ENCODE measurements at regions not wholly inside any gene's neighbourhood (a gene's known extent, or its start where the extent isn't known, plus 50 kb on each side); places are given as distances from the start of the nearest gene placed in this dataset.

DNA sequence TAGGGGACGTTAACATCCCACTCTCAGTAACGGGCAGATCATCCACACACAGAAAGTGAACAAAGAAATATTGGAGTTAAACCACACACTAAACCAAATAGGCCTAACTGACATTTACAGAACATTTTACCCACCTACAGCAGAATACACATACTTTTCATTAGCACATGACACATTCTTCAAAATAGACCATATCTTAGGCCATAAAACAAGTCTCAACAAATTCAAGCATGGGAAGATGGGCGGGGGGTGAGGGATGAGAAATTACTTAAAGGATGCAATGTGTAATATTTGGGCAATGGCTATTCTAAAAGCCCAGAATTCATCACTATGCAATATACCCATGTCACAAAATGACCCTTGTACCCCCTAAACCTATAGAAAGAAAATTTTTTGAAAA lies 226.2 kb downstream of the ATPSCKMT start:
- Histone ChIP-seq H3K4me2 (ENCODE audit: unreplicated experiment) (no peak overlapping the region), H3K36me3 (ENCODE audit: low read depth) (no peaks in the 10 kb centered on the region), H3F3A (ENCODE audit: insufficient read depth) (no peaks in the 10 kb centered on the region), H3K27me3 (replicated peaks; ENCODE audit: insufficient read depth) (no peaks in the 10 kb centered on the region), H3K9me3 (ENCODE audit: low read depth) (no peaks in the 10 kb centered on the region), H3K27ac (no peak overlapping the region), H3K9ac (no peak overlapping the region), H4K20me1 (ENCODE audit: insufficient read depth) (no peaks in the 10 kb centered on the region), H3K79me2 (ENCODE audit: insufficient read depth) (no peaks in the 10 kb centered on the region), H3K9me2 (ENCODE audit: insufficient read depth) (no peaks in the 10 kb centered on the region), H3K4me3 (no peak overlapping the region), H3K4me1 (ENCODE audit: insufficient read depth) (peaks cover 10% of the 10 kb centered on the region), H2AFZ (no peak overlapping the region)
- 75 to 80% methylated on average over 3 of the region's 3 CpGs for WGBS, 2 experiments (ENCODE audit: low coverage in 1 of 2, low lambda C conversion rate in 2 of 2, missing lambda C conversion rate in 2 of 2)
- in situ Hi-C loops (cut with MboI) = no loop called here
- no peak for TF ChIP-seq EZH2 (IDR thresholded peaks at IDR 0.05; ENCODE audit: insufficient read depth, poor library complexity, severe bottlenecking)
- no peak for TF ChIP-seq EZH2phosphoT487 (IDR thresholded peaks at IDR 0.05; ENCODE audit: insufficient read depth, low read depth)
- DNase-seq = no peak

DNA sequence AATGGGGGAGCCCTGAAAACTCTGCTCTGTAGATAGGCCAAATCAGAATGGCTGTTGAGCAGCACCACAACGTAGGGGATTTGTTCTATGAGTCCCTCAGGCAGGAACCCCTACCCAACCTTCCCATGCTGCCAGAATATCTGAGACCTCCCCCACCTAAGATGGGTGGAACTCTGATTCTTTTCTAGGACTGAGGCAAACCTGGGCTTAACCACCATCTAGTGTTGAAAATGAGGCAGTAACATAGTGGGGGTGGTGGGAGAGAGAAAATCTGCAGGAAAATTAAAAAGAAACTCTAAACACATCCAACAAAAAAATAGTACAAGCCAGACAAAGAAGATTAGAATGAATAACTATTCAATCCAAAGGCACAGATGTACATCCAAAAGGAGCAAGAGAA lies 228.4 kb downstream of the ATPSCKMT start:
- Histone ChIP-seq H3K79me2 (ENCODE audit: insufficient read depth) (no peaks in the 10 kb centered on the region), H3F3A (ENCODE audit: insufficient read depth) (no peaks in the 10 kb centered on the region), H3K36me3 (ENCODE audit: low read depth) (no peaks in the 10 kb centered on the region), H3K27me3 (replicated peaks; ENCODE audit: insufficient read depth) (no peaks in the 10 kb centered on the region), H3K9ac (no peak overlapping the region), H3K27ac (no peak overlapping the region), H3K9me3 (ENCODE audit: low read depth) (no peaks in the 10 kb centered on the region), H2AFZ (no peak overlapping the region), H3K4me1 (ENCODE audit: insufficient read depth) (peaks cover 15% of the 10 kb centered on the region), H3K9me2 (ENCODE audit: insufficient read depth) (no peaks in the 10 kb centered on the region), H4K20me1 (ENCODE audit: insufficient read depth) (no peaks in the 10 kb centered on the region), H3K4me2 (ENCODE audit: unreplicated experiment) (no peak overlapping the region), H3K4me3 (no peak overlapping the region)
- in situ Hi-C loops (cut with MboI) = no loop called here
- TF ChIP-seq EZH2phosphoT487 (IDR thresholded peaks at IDR 0.05; ENCODE audit: insufficient read depth, low read depth) = no peak
- no peak for TF ChIP-seq EZH2 (IDR thresholded peaks at IDR 0.05; ENCODE audit: insufficient read depth, poor library complexity, severe bottlenecking)
- 44 to 53% methylated on average over 1 of the region's 1 CpG for WGBS, 2 experiments (ENCODE audit: low coverage in 1 of 2, low lambda C conversion rate in 2 of 2, missing lambda C conversion rate in 2 of 2)
- DNase-seq = no peak

DNA sequence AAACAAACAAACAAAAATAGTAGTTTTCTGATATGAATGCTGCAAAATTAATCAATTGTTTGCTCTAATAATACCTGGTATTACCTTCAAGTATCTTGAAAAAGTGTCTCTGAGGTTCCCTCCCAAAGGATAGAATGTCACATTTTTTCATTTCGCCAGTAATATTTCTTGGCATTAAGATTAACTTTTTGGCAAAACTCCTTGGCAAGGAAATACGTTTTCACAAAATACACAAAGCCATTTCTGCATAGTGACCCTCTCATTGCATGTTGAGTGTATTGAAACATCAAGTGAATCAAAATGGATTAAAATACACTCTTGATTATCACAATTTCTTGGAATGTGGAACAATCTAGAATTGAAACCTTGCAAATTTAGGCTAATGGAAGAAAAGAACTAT lies 230.5 kb downstream of the ATPSCKMT start:
- Histone ChIP-seq H3K9me3 (ENCODE audit: low read depth) (no peaks in the 10 kb centered on the region), H3K9ac (no peak overlapping the region), H3K79me2 (ENCODE audit: insufficient read depth) (no peaks in the 10 kb centered on the region), H3K27me3 (replicated peaks; ENCODE audit: insufficient read depth) (no peaks in the 10 kb centered on the region), H3K4me2 (ENCODE audit: unreplicated experiment) (no peak overlapping the region), H3K27ac (peak overlapping the region; percentile 63), H3K4me1 (ENCODE audit: insufficient read depth) (peaks cover 15% of the 10 kb centered on the region), H3K36me3 (ENCODE audit: low read depth) (no peaks in the 10 kb centered on the region), H4K20me1 (ENCODE audit: insufficient read depth) (no peaks in the 10 kb centered on the region), H3F3A (ENCODE audit: insufficient read depth) (no peaks in the 10 kb centered on the region), H3K4me3 (no peak overlapping the region), H3K9me2 (ENCODE audit: insufficient read depth) (no peaks in the 10 kb centered on the region), H2AFZ (no peak overlapping the region)
- TF ChIP-seq EZH2phosphoT487 (IDR thresholded peaks at IDR 0.05; ENCODE audit: insufficient read depth, low read depth) (no peak), EZH2 (IDR thresholded peaks at IDR 0.05; ENCODE audit: insufficient read depth, poor library complexity, severe bottlenecking) (no peak)
- in situ Hi-C loops (cut with MboI) = no loop called here
- DNase-seq = no peak
- WGBS, 2 experiments (ENCODE audit: low coverage in 1 of 2, low lambda C conversion rate in 2 of 2, missing lambda C conversion rate in 2 of 2) = 13 to 18% methylated on average over 2 of the region's 2 CpGs

DNA sequence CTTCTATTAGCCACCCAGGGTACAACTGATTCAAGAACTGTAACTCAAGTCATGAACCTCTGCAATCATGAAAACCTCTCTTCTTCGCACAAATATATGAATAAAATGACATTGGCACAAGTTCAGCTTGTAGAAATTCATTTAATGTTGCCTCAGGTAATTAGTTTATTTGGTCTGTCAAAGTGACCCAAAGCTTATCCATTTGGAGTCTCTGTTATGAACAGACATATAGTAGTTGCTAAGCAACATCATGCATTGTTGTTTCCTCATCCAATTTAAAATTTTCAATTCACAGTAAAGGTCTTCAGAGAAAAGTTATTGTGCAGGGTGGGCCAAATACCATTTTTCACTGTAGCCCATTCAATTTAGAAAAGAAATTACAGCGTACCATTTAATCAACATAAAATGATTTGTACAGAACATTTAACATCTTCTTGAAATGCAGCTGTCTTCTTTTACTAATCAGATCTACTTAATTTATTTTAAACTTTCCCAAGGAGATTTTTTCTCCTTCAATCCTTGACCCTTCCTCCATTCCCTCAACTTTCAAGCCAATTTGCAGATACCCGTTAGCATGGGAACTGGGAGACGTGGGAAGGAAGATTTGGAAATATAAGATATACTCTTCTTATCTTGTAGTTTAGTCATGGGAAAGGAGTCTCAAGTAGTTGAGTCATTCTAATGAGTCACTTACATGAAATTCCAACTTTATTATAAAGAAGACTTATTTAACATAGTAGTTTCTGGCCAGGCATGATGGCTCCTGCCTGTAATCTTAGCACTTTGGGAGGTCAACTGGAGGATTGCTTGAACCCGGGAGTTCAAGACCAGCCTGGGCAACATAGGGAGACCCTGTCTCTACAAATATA lies 231.3 kb downstream of the ATPSCKMT start:
- Histone ChIP-seq H3K4me2 (ENCODE audit: unreplicated experiment) (peak overlapping the region; percentile 7), H3K9me2 (ENCODE audit: insufficient read depth) (no peaks in the 10 kb centered on the region), H3K36me3 (ENCODE audit: low read depth) (no peaks in the 10 kb centered on the region), H3K9me3 (ENCODE audit: low read depth) (no peaks in the 10 kb centered on the region), H3K4me3 (no peak overlapping the region), H2AFZ (no peak overlapping the region), H3F3A (ENCODE audit: insufficient read depth) (no peaks in the 10 kb centered on the region), H3K27ac (peak overlapping the region; percentile 63), H3K79me2 (ENCODE audit: insufficient read depth) (no peaks in the 10 kb centered on the region), H3K4me1 (ENCODE audit: insufficient read depth) (peaks cover 15% of the 10 kb centered on the region), H3K27me3 (replicated peaks; ENCODE audit: insufficient read depth) (no peaks in the 10 kb centered on the region), H4K20me1 (ENCODE audit: insufficient read depth) (no peaks in the 10 kb centered on the region), H3K9ac (peak overlapping the region; percentile 34)
- TF ChIP-seq EZH2 (IDR thresholded peaks at IDR 0.05; ENCODE audit: insufficient read depth, poor library complexity, severe bottlenecking) = no peak
- TF ChIP-seq EZH2phosphoT487 (IDR thresholded peaks at IDR 0.05; ENCODE audit: insufficient read depth, low read depth) = no peak
- WGBS, 2 experiments (ENCODE audit: low coverage in 1 of 2, low lambda C conversion rate in 2 of 2, missing lambda C conversion rate in 2 of 2) = 40 to 42% methylated on average over 5 of the region's 5 CpGs
- in situ Hi-C loops (cut with MboI) = no loop called here
- peak; percentile 90 for DNase-seq

Measured in GM23248 (cell line).